Loucy (cell line): ENCODE measurements at regions not wholly inside any gene's neighbourhood (a gene's known extent, or its start where the extent isn't known, plus 50 kb on each side); places are given as distances from the start of the nearest gene placed in this dataset.

Experiments used
- CTCF ChIP-seq: fragments of 200-600 bp; sonication (generic); conservative IDR thresholded peaks from 2 replicates; pipeline ENCODE4 v1.5.1; 2014; ENCODE audit warnings: mild to moderate bottlenecking, antibody characterized with exemption, low read length
- EZH2phosphoT487 ChIP-seq: fragments of 200-600 bp; IDR thresholded peaks from 2 replicates; pipeline ENCODE4 v1.6.1; 2018; ENCODE audit warnings: antibody characterized with exemption, mild to moderate bottlenecking, moderate library complexity, borderline replicate concordance

GRCh38 chr10:89076120-89076519, 85.5 kb downstream of the FAS start:
- TF ChIP-seq CTCF = no peak
- no peak for TF ChIP-seq EZH2phosphoT487
